G401 (cell line): ENCODE measurements at regions not wholly inside any gene's neighbourhood (a gene's known extent, or its start where the extent isn't known, plus 50 kb on each side); places are given as distances from the start of the nearest gene placed in this dataset.

Experiments
- DNase-seq: peaks from one replicate; pipeline ENCODE4 v3.0.0-alpha.2; 2015; ENCODE audit warnings: low spot score
- in situ Hi-C: cut with HindIII; loops from 2 replicates; pipeline ENCODE4 v1.10.0; 2016; ENCODE audit warnings: low sequenced_read_pairs, mixed read lengths

GRCh38 chr9:17021387-17021970 is 113.4 kb upstream of the CNTLN start:
- in situ Hi-C loops = no loop called here

GRCh38 chr9:17019398-17019797 is 115.4 kb upstream of the CNTLN start:
- DNase-seq = no peak
- in situ Hi-C loops = no loop called here

More at GRCh38 chr9:17021387-17021970, 113.4 kb upstream of the CNTLN start:
- DNase-seq = no peak

- in situ Hi-C loops = no loop called here
- no peak for DNase-seq
These were observed 116.2 kb upstream of the CNTLN start for GRCh38 chr9:17018540-17019196.

- in situ Hi-C loops = no loop called here
- DNase-seq = no peak
These were observed 116.8 kb upstream of the CNTLN start for GRCh38 chr9:17017931-17018491.

GRCh38 chr9:17013891-17014290 is 120.9 kb upstream of the CNTLN start:
- DNase-seq = no peak
- in situ Hi-C loops = no loop called here

GRCh38 chr9:17013010-17013409 is 121.8 kb upstream of the CNTLN start:
- in situ Hi-C loops = no loop called here
- DNase-seq = no peak

GRCh38 chr9:17011880-17012279 is 123.0 kb upstream of the CNTLN start:
- in situ Hi-C loops = no loop called here
- DNase-seq = no peak

GRCh38 chr9:17009071-17009470 is 125.8 kb upstream of the CNTLN start:
- DNase-seq = no peak
- in situ Hi-C loops = no loop called here

GRCh38 chr9:17005056-17005823 is 129.6 kb upstream of the CNTLN start:
- DNase-seq = no peak
- in situ Hi-C loops = no loop called here

GRCh38 chr9:17004500-17004899 is 130.3 kb upstream of the CNTLN start:
- in situ Hi-C loops = no loop called here
- no peak for DNase-seq

GRCh38 chr9:17003576-17004240 is 131.1 kb upstream of the CNTLN start:
- in situ Hi-C loops = no loop called here
- DNase-seq = no peak

- no peak for DNase-seq
- in situ Hi-C loops = no loop called here
These were observed 126.5 kb upstream of the BNC2 start for GRCh38 chr9:16996901-16997491.

- in situ Hi-C loops = no loop called here
- no peak for DNase-seq
These were observed 121.7 kb upstream of the BNC2 start for GRCh38 chr9:16992138-16992537.

- in situ Hi-C loops = no loop called here
- no peak for DNase-seq
These were observed 116.6 kb upstream of the BNC2 start for GRCh38 chr9:16987026-16987425.

- in situ Hi-C loops = no loop called here
These were observed 116.1 kb upstream of the BNC2 start for GRCh38 chr9:16986556-16986955.

GRCh38 chr9:16985559-16986348 is 115.3 kb upstream of the BNC2 start:
- in situ Hi-C loops = no loop called here
- no peak for DNase-seq

More at GRCh38 chr9:16986556-16986955, 116.1 kb upstream of the BNC2 start:
- DNase-seq = no peak

- DNase-seq = no peak
- in situ Hi-C loops = no loop called here
These were observed 112.4 kb upstream of the BNC2 start for GRCh38 chr9:16982780-16983310.

- no peak for DNase-seq
- in situ Hi-C loops = no loop called here
These were observed 106.0 kb upstream of the BNC2 start for GRCh38 chr9:16976427-16976826.
